Activated effector memory CD4-positive, alpha-beta T cell treated with anti-CD3 and anti-CD28 coated beads, Interleukin-2, amount 50 U/mL, for 16 hours (primary cell): ENCODE measurements at regions not wholly inside any gene's neighbourhood (a gene's known extent, or its start where the extent isn't known, plus 50 kb on each side); places are given as distances from the start of the nearest gene placed in this dataset.
"Not testable (repeated sequence)": the region's sequence is repeated elsewhere in the genome, so short reads cannot be mapped to it uniquely, and the experiment has no call there.

Source experiments
- DNase-seq: peaks from one replicate; pipeline ENCODE4 v3.0.0-alpha.2; 2020

- no peak for DNase-seq
Observed at GRCh38 chr16:86844695-86845094, 266.3 kb downstream of the FOXL1 start.

DNA sequence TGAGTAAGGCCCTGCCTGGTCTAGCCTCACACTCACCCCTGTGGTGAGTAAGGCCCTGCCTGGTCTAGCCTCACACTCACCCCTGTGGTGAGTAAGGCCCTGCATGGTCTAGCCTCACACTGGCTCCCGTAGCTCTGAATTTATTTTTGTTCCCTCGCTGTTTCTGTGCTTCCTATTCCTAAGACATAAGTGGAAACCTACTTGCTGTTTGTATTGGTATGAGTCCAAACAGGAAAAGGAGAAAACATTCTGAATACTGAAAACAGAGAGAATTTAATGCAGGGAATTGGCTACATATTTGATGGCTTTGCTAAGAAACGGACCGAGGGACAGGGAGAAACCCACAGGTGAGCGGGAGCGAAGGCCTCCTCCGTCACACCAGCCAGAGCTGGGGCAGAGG is 267.8 kb downstream of the FOXL1 start:
- DNase-seq, result no peak

GRCh38 chr16:86848821-86849220 is 270.5 kb downstream of the FOXL1 start:
- DNase-seq, result no peak

DNA sequence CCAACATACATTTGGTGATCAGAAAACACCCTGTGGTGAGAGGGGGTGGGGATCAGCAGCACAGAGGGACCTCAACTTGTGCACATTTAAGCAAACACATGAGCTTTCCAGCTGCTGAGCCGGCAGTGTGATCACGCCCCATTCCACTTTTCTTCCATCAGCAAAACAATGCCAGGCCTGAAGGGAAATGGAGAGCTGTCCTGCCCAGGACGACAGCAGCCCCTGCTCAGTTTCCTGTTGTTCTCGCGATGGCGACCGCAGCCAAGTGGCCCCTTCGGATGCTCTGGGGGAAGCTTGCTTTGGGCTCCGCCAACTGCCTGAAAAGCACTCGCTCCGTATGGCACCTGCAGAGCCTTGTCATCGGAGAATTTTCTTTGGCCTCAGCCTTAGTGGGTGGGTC is 272.3 kb downstream of the FOXL1 start:
- no peak for DNase-seq

DNA sequence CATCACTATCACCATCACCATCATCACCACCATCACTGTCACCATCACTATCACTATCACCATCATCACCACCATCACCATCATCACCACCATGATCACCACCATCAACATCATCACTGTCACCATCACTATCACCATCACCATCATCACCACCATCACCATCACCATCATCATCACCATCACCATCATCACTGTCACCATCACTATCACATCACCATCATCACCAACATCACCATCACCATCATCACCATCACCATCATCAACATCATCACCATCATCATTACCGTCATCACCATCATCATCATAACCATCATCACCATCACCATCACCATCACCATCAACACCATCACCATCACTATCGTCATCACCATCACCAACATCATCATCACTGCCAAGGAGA is 273.8 kb downstream of the FOXL1 start:
- DNase-seq, result no peak

DNA sequence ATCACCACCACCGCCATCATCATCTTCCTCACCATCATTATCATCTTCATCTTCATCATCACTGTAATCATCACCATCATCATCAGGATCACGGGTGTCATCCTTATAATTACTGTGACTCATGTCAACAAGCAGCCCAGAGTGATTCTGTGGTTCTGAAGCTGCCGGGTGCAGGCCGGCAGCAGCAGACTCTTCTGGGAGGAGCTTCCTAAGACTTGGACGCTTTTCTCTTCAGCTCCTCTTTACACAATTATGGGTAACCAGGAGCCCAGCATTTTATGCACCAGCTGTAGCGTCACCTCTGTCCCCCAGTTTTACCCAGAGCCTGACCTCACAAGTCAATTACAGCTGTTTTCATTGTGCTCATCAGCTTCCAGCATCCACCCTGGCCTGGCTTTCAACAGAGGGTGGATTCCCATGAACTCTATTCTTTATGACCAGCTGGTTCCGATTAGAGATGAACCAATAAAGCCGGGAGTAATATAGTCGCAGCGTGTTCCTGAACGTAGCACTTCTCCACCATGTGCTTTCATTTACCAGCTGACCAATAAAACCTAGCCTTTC is 275.8 kb downstream of the FOXL1 start:
- DNase-seq, result no peak

DNA sequence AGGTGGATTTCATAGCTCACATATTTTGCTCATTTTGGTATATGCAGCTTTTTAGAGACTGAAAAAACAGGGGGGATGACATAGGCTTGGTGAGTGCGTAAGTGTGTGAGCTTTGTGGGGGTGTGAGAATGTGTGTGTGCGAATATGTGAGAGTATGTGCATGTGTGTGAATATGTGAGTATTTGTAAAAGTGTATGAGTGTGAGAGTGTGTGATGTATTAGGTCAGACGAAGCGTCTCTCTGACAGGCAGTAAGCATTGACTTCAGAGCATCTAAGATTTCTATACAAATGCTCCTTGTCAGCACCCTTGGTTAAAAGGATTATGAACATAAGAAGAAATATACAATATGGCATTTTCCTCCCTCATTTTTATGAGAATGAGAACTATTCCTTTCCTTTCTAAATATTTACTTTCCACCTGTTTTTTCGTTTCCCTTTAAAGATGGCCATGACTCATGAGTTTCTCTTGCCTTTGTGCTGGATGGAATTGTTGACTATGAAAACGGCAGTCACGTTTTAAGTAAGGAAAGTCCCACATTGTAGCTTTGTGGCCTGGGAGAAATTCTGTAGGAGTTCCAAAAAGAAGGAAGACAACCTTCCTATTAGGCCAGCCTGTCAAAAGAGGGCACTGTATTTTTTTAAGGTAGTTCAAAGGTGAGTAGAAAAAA is 276.4 kb downstream of the FOXL1 start:
- no peak for DNase-seq

- no peak for DNase-seq
Observed at GRCh38 chr16:86856946-86857586, 278.7 kb downstream of the FOXL1 start.

GRCh38 chr16:86857807-86858206 is 279.5 kb downstream of the FOXL1 start:
- DNase-seq, result no peak

DNA sequence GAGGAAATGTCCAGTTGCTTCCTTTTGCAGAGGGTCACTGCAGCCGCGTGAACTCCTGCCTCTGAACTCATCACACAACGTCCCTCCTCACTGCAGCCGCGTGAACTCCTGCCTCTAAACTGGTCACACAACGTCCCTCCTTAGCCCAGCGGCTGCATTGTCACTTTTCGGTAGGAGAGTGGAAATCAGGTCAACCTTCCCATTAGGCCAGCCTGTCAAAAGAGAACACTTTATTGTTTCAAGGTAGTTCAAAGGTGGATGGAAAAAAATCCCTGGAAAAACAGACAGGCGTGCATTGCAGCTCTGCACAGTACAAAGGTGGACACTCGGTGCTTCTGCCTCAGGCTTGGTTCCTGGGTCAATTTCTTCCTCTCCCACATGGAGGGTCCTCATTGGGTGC is 280.2 kb downstream of the FOXL1 start:
- no peak for DNase-seq

DNA sequence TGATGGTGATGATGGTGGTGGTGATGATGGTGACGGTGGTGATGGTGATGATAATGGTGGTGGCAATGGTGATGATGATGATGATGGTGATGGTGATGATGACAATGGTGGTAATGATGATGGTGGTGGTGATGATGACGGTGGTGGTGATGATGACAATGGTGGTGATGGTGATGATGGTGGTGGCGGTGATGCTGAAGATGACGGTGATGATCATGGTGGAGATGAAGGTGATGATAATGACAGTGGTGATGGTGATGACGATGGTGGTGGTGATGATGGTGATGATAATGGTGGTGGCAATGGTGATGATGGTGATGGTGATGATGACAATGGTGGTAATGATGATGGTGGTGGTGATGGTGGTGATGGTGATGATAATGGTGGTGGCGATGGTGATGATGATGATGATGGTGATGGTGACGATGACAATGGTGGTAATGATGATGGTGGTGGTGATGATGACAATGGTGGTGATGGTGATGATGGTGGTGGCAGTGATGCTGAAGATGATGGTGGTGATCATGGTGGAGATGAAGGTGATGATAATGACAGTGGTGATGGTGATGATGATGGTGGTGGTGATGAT is 283.0 kb downstream of the FOXL1 start:
- not testable (repeated sequence) for DNase-seq

DNA sequence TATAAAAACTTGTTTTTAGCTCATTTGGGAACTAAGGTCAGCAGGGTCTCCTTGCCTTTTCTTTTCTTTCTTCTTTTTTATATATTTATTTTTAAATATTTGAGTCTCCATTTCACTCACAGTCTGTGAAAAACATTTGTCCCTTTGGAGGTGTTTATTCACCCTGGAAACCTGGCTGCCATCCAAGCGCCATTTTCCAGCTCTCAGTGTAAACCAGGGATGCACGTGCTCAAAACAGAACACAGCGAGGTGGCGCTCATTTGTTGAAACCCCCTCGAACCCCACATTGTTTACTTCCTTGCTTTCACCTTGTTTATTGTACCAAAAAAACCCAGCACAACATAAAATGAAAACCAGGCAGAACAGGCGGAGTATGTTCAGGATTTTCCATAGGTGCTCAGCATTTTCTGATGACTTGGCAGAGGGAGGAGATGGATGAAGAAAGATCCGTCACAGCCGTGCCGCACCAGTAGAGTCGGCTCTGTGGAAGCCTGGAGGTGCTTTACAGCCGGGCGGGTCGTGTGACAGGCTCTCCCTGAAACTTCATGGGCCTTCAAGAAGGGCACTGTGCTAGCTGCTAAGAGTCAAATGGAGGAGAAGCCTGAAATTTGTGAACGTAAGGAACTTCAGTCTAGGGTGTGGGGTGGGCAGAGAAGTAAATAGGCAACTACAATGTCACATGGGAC is 284.4 kb downstream of the FOXL1 start:
- DNase-seq, result no peak

- no peak for DNase-seq
Observed at GRCh38 chr16:86863609-86864008, 285.3 kb downstream of the FOXL1 start.

DNA sequence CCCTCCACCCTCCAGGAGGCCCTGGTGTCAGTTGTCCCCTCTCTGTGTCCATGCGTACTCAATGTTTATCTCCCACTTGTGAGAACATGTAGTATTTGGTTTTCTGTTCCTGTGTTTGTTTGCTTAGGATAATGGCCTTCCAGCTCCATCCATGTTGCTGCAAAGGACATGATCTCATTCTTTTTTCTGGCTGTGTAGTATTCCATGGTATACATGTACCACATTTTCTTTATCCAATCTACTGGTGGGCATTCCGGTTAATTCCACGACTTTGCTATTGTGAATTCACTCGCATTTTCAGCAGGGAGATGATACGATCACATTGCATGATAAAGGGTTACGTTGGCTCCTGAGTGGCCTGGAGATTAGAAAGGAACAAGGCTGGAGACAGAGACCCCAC is 286.2 kb downstream of the FOXL1 start:
- DNase-seq, result no peak

DNA sequence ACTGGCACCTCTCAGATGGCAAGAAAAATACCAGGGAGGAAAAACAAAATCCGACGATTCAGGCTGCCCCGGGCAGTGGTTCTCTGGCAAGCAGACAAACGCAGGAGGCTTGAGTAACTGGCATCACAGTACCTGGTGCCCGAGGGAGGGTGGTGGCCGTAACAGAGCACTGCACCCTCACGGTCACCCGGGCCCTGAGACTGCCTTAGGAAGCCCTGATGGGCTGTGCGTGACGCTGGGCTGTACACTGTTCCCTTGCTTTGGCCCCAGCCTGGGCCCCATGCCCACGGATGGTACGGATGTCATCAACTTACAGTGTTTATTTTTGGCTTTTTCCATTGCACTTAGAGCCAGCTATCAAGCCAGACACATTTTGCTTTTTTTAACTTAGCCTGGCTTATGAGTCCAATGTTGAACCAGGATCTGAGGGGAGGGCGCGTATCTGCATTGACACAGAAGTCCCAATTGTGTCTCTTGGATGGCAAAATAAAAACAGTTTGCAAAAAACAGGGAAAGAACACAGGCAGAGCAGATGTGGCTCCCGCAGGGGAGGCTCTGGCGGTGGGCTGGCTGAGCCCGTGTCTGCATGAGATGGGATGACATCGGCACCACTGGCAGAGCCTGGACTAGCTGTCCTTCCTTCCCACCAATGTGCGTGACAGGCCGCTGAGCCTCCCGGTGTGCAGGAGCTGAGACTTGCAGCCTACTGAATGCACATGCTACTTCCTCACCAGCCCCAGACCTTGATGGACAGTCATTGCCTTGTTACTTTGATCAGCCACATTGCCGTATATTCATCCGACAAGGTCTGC is 287.7 kb downstream of the FOXL1 start:
- no peak for DNase-seq

GRCh38 chr16:86866986-86867722 is 288.8 kb downstream of the FOXL1 start:
- no peak for DNase-seq

DNA sequence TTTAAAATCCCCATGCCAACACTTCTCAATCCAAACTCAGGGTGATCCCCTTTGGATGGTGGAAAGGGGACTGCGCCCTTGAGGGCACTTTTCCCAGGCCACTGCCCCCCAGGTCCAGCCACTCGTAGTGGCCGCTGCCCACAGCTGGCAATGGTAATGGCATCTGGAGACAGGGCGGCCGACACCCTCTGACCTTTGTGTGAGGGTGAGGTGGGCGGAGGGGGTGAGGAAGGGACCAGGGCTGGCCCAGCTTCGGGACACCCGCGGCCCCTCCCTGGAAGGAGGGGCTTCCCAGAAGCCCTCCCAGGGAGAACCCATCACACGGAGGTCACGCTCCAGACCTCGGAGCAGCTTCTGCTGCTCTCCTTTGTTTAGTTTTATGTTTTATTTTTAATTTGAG is 289.7 kb downstream of the FOXL1 start:
- DNase-seq, result no peak

DNA sequence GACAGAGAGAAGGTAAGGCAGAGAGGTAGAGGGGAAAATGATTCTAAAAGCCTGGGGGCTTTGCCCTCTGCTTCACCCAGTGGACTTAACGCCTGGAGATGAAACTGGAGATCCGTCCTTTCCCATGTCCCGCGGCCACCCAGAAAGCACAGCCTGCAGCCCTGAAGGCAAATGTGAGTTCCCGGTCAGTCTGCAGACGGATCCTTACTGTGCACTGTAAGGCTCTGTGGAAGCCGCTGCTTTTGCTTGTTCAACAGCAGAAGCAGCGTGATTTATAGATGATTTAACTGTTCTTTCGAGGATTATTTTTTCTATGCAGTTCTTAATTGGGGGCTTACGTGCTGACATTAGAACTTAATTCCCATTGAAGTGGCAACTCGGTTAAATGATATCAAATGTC is 290.4 kb downstream of the FOXL1 start:
- no peak for DNase-seq

DNA sequence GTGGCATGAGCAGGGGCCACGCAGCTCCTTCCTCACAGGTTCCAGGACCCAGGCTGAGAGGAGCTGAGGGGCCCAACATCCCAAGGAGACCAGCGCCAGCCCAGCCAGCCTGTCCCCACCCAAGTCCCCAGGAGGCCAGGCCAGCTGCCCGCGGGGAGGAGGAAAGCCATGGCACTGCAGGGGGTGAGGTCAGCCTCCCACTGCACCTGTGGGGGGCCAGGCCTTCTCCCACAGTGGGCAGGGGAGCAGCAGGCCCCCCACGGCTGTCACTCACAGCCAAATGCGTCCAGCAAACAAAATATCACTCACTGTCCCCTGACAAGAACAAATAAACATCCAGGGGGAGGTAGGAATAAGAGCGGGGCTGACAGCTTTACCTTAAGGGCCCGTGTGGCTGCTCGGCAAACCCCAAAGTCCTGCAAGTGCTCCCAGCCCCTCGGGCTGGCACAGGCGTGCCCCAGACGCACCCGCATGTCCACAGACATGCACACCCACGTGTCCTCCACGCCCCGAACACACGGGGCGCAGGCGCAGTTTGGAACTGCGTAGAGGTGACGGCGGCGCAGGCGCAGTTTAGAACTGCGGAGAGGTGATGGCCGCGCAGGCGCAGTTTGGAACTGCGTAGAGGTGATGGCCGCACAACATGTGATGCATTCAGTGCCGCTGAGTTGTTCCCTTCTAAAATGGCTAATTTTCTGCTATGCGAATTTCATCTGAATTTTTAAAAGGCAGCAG is 291.1 kb downstream of the FOXL1 start:
- DNase-seq, result no peak

GRCh38 chr16:86870380-86870779 is 292.0 kb downstream of the FOXL1 start:
- no peak for DNase-seq

GRCh38 chr16:86872131-86872530 is 293.8 kb downstream of the FOXL1 start:
- no peak for DNase-seq
